PC-3 (cell line): ENCODE measurements at regions not wholly inside any gene's neighbourhood (a gene's known extent, or its start where the extent isn't known, plus 50 kb on each side); places are given as distances from the start of the nearest gene placed in this dataset.

ENCODE experiments used
- EZH2 ChIP-seq: fragments of 300-600 bp; sonication (generic); IDR thresholded peaks from one replicate; pipeline ENCODE4 v1.6.1; 2017; ENCODE audit warnings: antibody characterized with exemption, mild to moderate bottlenecking, low read length; ENCODE audit not compliant: unreplicated experiment
- EZH2phosphoT487 ChIP-seq: fragments of 300-600 bp; sonication (generic); IDR thresholded peaks from 2 replicates; pipeline ENCODE4 v1.6.1; 2018; ENCODE audit warnings: mild to moderate bottlenecking, antibody characterized with exemption, low read length, borderline replicate concordance
- TF ChIP-seq, protein P1 (sequence below): fragments of 300-600 bp; sonication (generic); conservative IDR thresholded peaks from 2 replicates; pipeline ENCODE4 v1.5.1; 2017; ENCODE audit warnings: antibody characterized with exemption, low read depth, mild to moderate bottlenecking, low read length

DNA sequence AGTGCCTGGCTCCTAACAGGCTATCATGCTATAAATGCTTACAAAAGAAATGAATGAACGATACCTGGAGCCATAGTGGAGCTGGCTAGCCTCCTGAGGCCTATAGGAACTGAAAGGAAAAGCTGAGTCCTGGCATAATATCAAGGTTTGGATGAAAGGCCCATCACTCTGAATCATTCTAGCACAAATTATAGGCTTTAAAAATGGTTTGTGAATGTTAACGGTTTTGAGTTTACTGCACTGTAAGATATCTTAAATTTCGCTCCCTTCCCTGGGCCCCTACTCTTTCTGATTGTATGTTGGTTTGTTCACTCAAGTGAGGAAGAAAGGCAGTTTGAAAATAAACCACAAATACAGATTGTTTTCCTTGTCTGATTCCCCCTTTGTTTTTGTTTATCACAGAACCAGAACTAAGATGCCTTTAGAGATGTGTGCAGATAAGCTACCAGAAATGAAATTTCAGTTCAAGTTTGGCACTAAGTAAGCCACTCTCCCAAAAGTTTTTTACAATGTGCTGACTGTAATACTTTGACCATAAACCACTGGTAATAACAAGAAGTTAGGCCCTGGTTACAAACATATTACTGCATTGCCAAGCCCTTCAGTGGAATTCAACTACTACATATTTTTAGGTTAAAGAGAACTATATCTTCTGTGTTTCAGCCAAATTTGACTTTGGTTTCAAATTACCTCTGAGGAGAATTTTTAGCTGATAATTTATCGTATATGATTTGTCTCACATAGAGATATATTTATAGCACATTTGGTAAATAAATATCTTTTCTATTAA, 89.5 kb downstream of the ALX1 start:
- TF ChIP-seq, protein P1, sequence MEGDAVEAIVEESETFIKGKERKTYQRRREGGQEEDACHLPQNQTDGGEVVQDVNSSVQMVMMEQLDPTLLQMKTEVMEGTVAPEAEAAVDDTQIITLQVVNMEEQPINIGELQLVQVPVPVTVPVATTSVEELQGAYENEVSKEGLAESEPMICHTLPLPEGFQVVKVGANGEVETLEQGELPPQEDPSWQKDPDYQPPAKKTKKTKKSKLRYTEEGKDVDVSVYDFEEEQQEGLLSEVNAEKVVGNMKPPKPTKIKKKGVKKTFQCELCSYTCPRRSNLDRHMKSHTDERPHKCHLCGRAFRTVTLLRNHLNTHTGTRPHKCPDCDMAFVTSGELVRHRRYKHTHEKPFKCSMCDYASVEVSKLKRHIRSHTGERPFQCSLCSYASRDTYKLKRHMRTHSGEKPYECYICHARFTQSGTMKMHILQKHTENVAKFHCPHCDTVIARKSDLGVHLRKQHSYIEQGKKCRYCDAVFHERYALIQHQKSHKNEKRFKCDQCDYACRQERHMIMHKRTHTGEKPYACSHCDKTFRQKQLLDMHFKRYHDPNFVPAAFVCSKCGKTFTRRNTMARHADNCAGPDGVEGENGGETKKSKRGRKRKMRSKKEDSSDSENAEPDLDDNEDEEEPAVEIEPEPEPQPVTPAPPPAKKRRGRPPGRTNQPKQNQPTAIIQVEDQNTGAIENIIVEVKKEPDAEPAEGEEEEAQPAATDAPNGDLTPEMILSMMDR: no peak
- TF ChIP-seq EZH2 (no peak), EZH2phosphoT487 (no peak)
